K562 (cell line): ENCODE measurements at regions not wholly inside any gene's neighbourhood (a gene's known extent, or its start where the extent isn't known, plus 50 kb on each side); places are given as distances from the start of the nearest gene placed in this dataset.
A peak's percentile ranks its signal among the peaks of the same experiment; 100 is the strongest.

Experiments
- CAMTA2 ChIP-seq: fragments of 250-450 bp; sonication (Bioruptor Pico); conservative IDR thresholded peaks from 2 replicates; pipeline ENCODE4 v1.5.1; 2022
- CHAMP1 ChIP-seq: fragments of 450-650 bp; IDR thresholded peaks from 2 replicates; pipeline ENCODE4 v1.6.1; 2016; ENCODE audit warnings: mild to moderate bottlenecking
- ELF1 ChIP-seq: fragments of 200-800 bp; sonication (Bioruptor generic); IDR thresholded peaks from 2 replicates; pipeline ENCODE4 v1.6.1; 2016; ENCODE audit warnings: missing genetic modification characterization, missing compliant biosample characterization
- HBP1 ChIP-seq: fragments of 450-650 bp; formaldehyde crosslinking; IDR thresholded peaks from 2 replicates; pipeline ENCODE4 v1.4.0; 2022; ENCODE audit warnings: missing genetic modification characterization
- MGA ChIP-seq: fragments of 450-650 bp; IDR thresholded peaks from 2 replicates; pipeline ENCODE4 v1.6.1; 2016; ENCODE audit warnings: mild to moderate bottlenecking, moderate library complexity
- PHB ChIP-seq: fragments of 250-450 bp; sonication (Bioruptor Pico); IDR thresholded peaks from 2 replicates; pipeline ENCODE4 v1.5.0; 2021
- SMARCB1 ChIP-seq: IDR thresholded peaks from 2 replicates; pipeline ENCODE4 v1.6.1; 2011; ENCODE audit warnings: improper control_type of control experiment, low read depth; ENCODE audit not compliant: insufficient read length
- TAF1 ChIP-seq: IDR thresholded peaks from 2 replicates; pipeline ENCODE4 v1.6.1; 2011; ENCODE audit warnings: mild to moderate bottlenecking, low read length, moderate library complexity; ENCODE audit not compliant: insufficient read depth, control insufficient read depth, severe bottlenecking; ENCODE audit errors: extremely low read depth
- TSHZ1 ChIP-seq: fragments of 250-450 bp; sonication (Bioruptor Pico); IDR thresholded peaks from 2 replicates; pipeline ENCODE4 v1.4.0; 2020; ENCODE audit warnings: mild to moderate bottlenecking, moderate library complexity

- TF ChIP-seq MGA (no peak), CHAMP1 (no peak), PHB (CRISPR knock-in tag) (no peak), HBP1 (CRISPR knock-in tag) (no peak), TAF1 (no peak), ELF1 (tag) (peak; percentile 63; the same call in 1 of the 2 replicates), SMARCB1 (no peak), TSHZ1 (CRISPR knock-in tag) (no peak), CAMTA2 (no peak)
These were observed 60.1 kb upstream of the GSE1 start (continued) for GRCh38 chr16:85552980-85553435.
